AG09319 (cell line): ENCODE measurements at regions not wholly inside any gene's neighbourhood (a gene's known extent, or its start where the extent isn't known, plus 50 kb on each side); places are given as distances from the start of the nearest gene placed in this dataset.
"Not testable (repeated sequence)": the region's sequence is repeated elsewhere in the genome, so short reads cannot be mapped to it uniquely, and the experiment has no call there.

ENCODE experiments used
- DNase-seq: peaks from one replicate; pipeline ENCODE4 v3.0.0-alpha.2; 2010; ENCODE audit warnings: low read depth; ENCODE audit errors: extremely low read depth
- CTCF ChIP-seq: IDR thresholded peaks from 2 replicates; pipeline ENCODE4 v1.5.1; 2011; ENCODE audit warnings: low read depth, mild to moderate bottlenecking, inconsistent platforms, low read length, moderate library complexity

- no peak for DNase-seq
- no peak for TF ChIP-seq CTCF
These were observed 339.8 kb downstream of the PCNX1 start for GRCh38 chr14:71247106-71247505.

- peak; percentile 49 for DNase-seq
- TF ChIP-seq CTCF: no peak
These were observed 340.9 kb downstream of the PCNX1 start for GRCh38 chr14:71248194-71248593.

GRCh38 chr14:71250347-71250746 is 343.1 kb downstream of the PCNX1 start:
- no peak for DNase-seq
- TF ChIP-seq CTCF: no peak

- no peak for DNase-seq
- no peak for TF ChIP-seq CTCF
These were observed 343.5 kb downstream of the PCNX1 start for GRCh38 chr14:71250791-71251190.

- DNase-seq: not testable (repeated sequence)
These were observed 346.9 kb downstream of the PCNX1 start for GRCh38 chr14:71254091-71254719.

GRCh38 chr14:71261206-71261605 is 353.9 kb downstream of the PCNX1 start:
- no peak for DNase-seq
- TF ChIP-seq CTCF: no peak

- DNase-seq: no peak
- TF ChIP-seq CTCF: no peak
These were observed 355.2 kb downstream of the PCNX1 start for GRCh38 chr14:71262441-71262840.

GRCh38 chr14:71264260-71264659 is 357.0 kb downstream of the PCNX1 start:
- DNase-seq: no peak
- TF ChIP-seq CTCF: no peak
